ENCODE measurements at regions not wholly inside any gene's neighbourhood (a gene's known extent, or its start where the extent isn't known, plus 50 kb on each side); places are given as distances from the start of the nearest gene placed in this dataset.

- TF ChIP-seq, protein P1, sequence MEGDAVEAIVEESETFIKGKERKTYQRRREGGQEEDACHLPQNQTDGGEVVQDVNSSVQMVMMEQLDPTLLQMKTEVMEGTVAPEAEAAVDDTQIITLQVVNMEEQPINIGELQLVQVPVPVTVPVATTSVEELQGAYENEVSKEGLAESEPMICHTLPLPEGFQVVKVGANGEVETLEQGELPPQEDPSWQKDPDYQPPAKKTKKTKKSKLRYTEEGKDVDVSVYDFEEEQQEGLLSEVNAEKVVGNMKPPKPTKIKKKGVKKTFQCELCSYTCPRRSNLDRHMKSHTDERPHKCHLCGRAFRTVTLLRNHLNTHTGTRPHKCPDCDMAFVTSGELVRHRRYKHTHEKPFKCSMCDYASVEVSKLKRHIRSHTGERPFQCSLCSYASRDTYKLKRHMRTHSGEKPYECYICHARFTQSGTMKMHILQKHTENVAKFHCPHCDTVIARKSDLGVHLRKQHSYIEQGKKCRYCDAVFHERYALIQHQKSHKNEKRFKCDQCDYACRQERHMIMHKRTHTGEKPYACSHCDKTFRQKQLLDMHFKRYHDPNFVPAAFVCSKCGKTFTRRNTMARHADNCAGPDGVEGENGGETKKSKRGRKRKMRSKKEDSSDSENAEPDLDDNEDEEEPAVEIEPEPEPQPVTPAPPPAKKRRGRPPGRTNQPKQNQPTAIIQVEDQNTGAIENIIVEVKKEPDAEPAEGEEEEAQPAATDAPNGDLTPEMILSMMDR (IDR thresholded peaks at IDR 0.05) = no peak
- no peak for TF ChIP-seq POLR2A (IDR thresholded peaks at IDR 0.05)
Measured at GRCh38 chr5:61905613-61906012, 400.4 kb upstream of the KIF2A start.
